ENCODE measurements at regions not wholly inside any gene's neighbourhood (a gene's known extent, or its start where the extent isn't known, plus 50 kb on each side); places are given as distances from the start of the nearest gene placed in this dataset.

DNA sequence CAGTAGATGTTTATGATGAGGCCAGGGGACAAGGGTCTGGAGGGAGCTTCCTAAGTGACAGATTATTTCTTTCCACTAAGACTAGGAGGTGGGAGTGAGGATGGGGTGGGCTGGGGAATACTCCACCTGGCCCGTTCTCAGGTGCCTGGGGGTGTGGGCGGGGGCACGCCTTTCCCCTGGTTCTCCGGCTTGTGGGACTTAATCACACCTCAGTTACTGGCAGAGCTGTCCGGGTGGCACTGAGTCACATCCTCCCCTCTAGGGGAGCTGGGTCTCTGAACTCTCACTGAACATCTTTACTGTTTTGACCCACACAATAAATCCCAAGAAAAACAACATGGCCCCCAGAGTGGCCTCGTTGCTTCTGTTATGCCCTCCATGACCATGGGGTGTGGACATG, 332.8 kb downstream of the MAF start:
- DNase-seq (no peak), ATAC-seq (ENCODE audit: low read depth) (no peak)
- BruUV-seq (replicated peaks), result no TSS peak
- no peaks in the 10 kb centered on the region for H3K9me1 ChIP-seq (ENCODE audit: insufficient read depth, low read length)
- H2BK20ac ChIP-seq (ENCODE audit: low read depth, low read length), result no peak overlapping the region
- H3K4me3 ChIP-seq (ENCODE audit: insufficient read depth, low read depth, low read length), result no peak overlapping the region
- POLR2A ChIA-PET (ENCODE audit: unreplicated experiment), result no interaction called here
- no peak overlapping the region for H3K14ac ChIP-seq (replicated peaks; ENCODE audit: low read depth, low read length)
- H4K91ac ChIP-seq (ENCODE audit: insufficient read depth, low read depth, low read length), result no peak overlapping the region
- no peak overlapping the region for H2BK120ac ChIP-seq (ENCODE audit: low read depth, low read length)
- H4K8ac ChIP-seq (ENCODE audit: low read depth in 2 of 2, low read length in 2 of 2), result no peak overlapping the region
- H2BK5ac ChIP-seq (ENCODE audit: low read depth, low read length, poor library complexity, severe bottlenecking), result no peak overlapping the region
- no peak overlapping the region for H3K23ac ChIP-seq (ENCODE audit: low read depth, low read length)
- CTCF ChIA-PET, result no interaction called here
- H3K9ac ChIP-seq (ENCODE audit: low read depth, low read length), result no peak overlapping the region
- H3K56ac ChIP-seq (ENCODE audit: extremely low read depth, insufficient read depth, low read length), result no peak overlapping the region
- H2AK5ac ChIP-seq (ENCODE audit: low read depth, low read length), result no peak overlapping the region
- no CpG with 5 or more reads among the region's 6 CpGs for WGBS, 2 experiments (ENCODE audit: extremely low coverage in 2 of 2, insufficient read length in 1 of 2)
- no peaks in the 10 kb centered on the region for H3K27me3 ChIP-seq (ENCODE audit: control insufficient read depth, insufficient read depth, low read length)
- in situ Hi-C loops (cut with MboI; ENCODE audit: low sequenced_read_pairs) (no loop called here), intact Hi-C loops (cut with micrococcal nuclease) (loop anchor here (10.0 kb wide), 1 partner anchor 1143 kb away; no protein-coding TSS in a partner anchor), dilution Hi-C loops (cut with HindIII; ENCODE audit: low sequenced_read_pairs, unreplicated experiment) (no loop called here)
- H2AFZ ChIP-seq (replicated peaks; ENCODE audit: low read length, poor library complexity), result no peak overlapping the region
- no peak overlapping the region for H2BK15ac ChIP-seq (ENCODE audit: low read depth, low read length)
- H3K4ac ChIP-seq (ENCODE audit: low read depth, low read length), result no peak overlapping the region
- H3K9me3 ChIP-seq (ENCODE audit: control insufficient read depth, insufficient read depth, low read length), result peaks cover 23% of the 10 kb centered on the region
- no peak overlapping the region for H2AK9ac ChIP-seq (replicated peaks; ENCODE audit: low read depth, low read length, poor library complexity)
- no peaks in the 10 kb centered on the region for H4K20me1 ChIP-seq (ENCODE audit: insufficient read depth, low read length)
- no peak overlapping the region for H3K4me2 ChIP-seq (ENCODE audit: low read depth, low read length)
- TF ChIP-seq POLR2A (IDR thresholded peaks at IDR 0.05; ENCODE audit: low read depth, low read length), result no peak
- TF ChIP-seq FOS (IDR thresholded peaks at IDR 0.05; ENCODE audit: low read depth, low read length), result no peak
- TF ChIP-seq SMC3 (IDR thresholded peaks at IDR 0.05; ENCODE audit: low read depth, low read length), result no peak
- no peaks in the 10 kb centered on the region for H3K79me1 ChIP-seq (ENCODE audit: low read depth in 1 of 2, low read length in 2 of 2)
- no peaks in the 10 kb centered on the region for H3K36me3 ChIP-seq (ENCODE audit: control insufficient read depth, insufficient read depth, low read length)
- no peak overlapping the region for H3K18ac ChIP-seq (ENCODE audit: low read depth, low read length)
- no peaks in the 10 kb centered on the region for H3K4me1 ChIP-seq (ENCODE audit: control insufficient read depth, insufficient read depth, low read length)
- H3K27ac ChIP-seq (ENCODE audit: insufficient read depth, low read length), result no peak overlapping the region
- no peak overlapping the region for H4K5ac ChIP-seq (ENCODE audit: low read depth, low read length)
